Smooth muscle cell (in vitro differentiated cells): ENCODE measurements at regions not wholly inside any gene's neighbourhood (a gene's known extent, or its start where the extent isn't known, plus 50 kb on each side); places are given as distances from the start of the nearest gene placed in this dataset.

Experiments used
- DNase-seq: peaks from one replicate; lab custom pipeline; 2025; ENCODE audit not compliant: unreplicated experiment; lab: John Stamatoyannopoulos, UW
- H2AFZ ChIP-seq: fragments of 200-600 bp; sonication (generic); 2 replicates; pipeline ENCODE4 v1.6.0; 2016; ENCODE audit warnings: antibody characterized with exemption, low read depth, mild to moderate bottlenecking
- H3F3A ChIP-seq: fragments of 200-600 bp; sonication (generic); 2 replicates; pipeline ENCODE4 v1.6.0; 2017; ENCODE audit warnings: antibody characterized with exemption, low read depth
- H3K27ac ChIP-seq: fragments of 200-600 bp; sonication (generic); 2 replicates; pipeline ENCODE4 v1.5.1; 2016; ENCODE audit warnings: low read depth, mild to moderate bottlenecking
- H3K27me3 ChIP-seq: fragments of 200-600 bp; sonication (generic); 2 replicates; pipeline ENCODE4 v1.6.1; 2016; ENCODE audit warnings: low read depth, mild to moderate bottlenecking
- H3K36me3 ChIP-seq: fragments of 200-600 bp; sonication (generic); 2 replicates; pipeline ENCODE4 v1.5.1; 2016; ENCODE audit warnings: low read depth
- H3K4me1 ChIP-seq: fragments of 200-600 bp; sonication (generic); 2 replicates; pipeline ENCODE4 v1.5.1; 2016; ENCODE audit warnings: low read depth
- H3K4me2 ChIP-seq: fragments of 200-600 bp; sonication (generic); 2 replicates; pipeline ENCODE4 v1.6.0; 2016; ENCODE audit warnings: mild to moderate bottlenecking
- H3K4me3 ChIP-seq: fragments of 200-600 bp; sonication (generic); 2 replicates; pipeline ENCODE4 v1.5.1; 2016; ENCODE audit warnings: mild to moderate bottlenecking
- H3K79me2 ChIP-seq: fragments of 200-600 bp; sonication (generic); 2 replicates; pipeline ENCODE4 v1.6.0; 2016; ENCODE audit warnings: low read depth, mild to moderate bottlenecking
- H3K9ac ChIP-seq: fragments of 200-600 bp; sonication (generic); 2 replicates; pipeline ENCODE4 v1.6.0; 2016; ENCODE audit warnings: low read depth
- H3K9me3 ChIP-seq: fragments of 200-600 bp; sonication (generic); replicated peaks from 2 replicates; pipeline ENCODE4 v1.5.1; 2016; ENCODE audit warnings: low read depth
- H4K20me1 ChIP-seq: fragments of 200-600 bp; sonication (generic); 2 replicates; pipeline ENCODE4 v1.6.0; 2016; ENCODE audit warnings: low read depth
- CTCF ChIP-seq: fragments of 200-600 bp; sonication (generic); IDR thresholded peaks from 2 replicates; pipeline ENCODE4 v1.5.1; 2017; ENCODE audit warnings: borderline replicate concordance, mild to moderate bottlenecking, antibody characterized with exemption; ENCODE audit not compliant: insufficient read depth, poor library complexity, severe bottlenecking
- WGBS: methylation state at CpG from one replicate; pipeline ENCODE4 v1.1.7; 2016; ENCODE audit warnings: low lambda C conversion rate; 5-methylcytosine and 5-hydroxymethylcytosine counted together

GRCh38 chr1:30321246-30321910 lies 402.0 kb downstream of the MATN1 start:
- Histone ChIP-seq H3F3A (no peaks in the 10 kb centered on the region), H3K36me3 (no peaks in the 10 kb centered on the region), H3K4me1 (no peaks in the 10 kb centered on the region), H3K27ac (no peak overlapping the region), H3K9me3 (no peaks in the 10 kb centered on the region), H2AFZ (no peak overlapping the region), H4K20me1 (no peaks in the 10 kb centered on the region), H3K27me3 (peaks cover 6% of the 10 kb centered on the region), H3K4me2 (no peak overlapping the region), H3K4me3 (no peak overlapping the region), H3K9ac (no peak overlapping the region), H3K79me2 (no peaks in the 10 kb centered on the region)
- 78% methylated on average over 13 of the region's 13 CpGs for WGBS
- no peak for DNase-seq
- TF ChIP-seq CTCF: no peak

- no peaks in the 10 kb centered on the region for H3F3A ChIP-seq
- H3K9me3 ChIP-seq: no peaks in the 10 kb centered on the region
- no peak overlapping the region for H2AFZ ChIP-seq
- no peak overlapping the region for H3K4me3 ChIP-seq
- no peak overlapping the region for H3K27ac ChIP-seq
- H3K79me2 ChIP-seq: no peaks in the 10 kb centered on the region
- H3K9ac ChIP-seq: no peak overlapping the region
- no peak overlapping the region for H3K4me2 ChIP-seq
- no peak for DNase-seq
- WGBS: 81% methylated on average over 2 of the region's 2 CpGs
- no peaks in the 10 kb centered on the region for H4K20me1 ChIP-seq
- peaks cover 6% of the 10 kb centered on the region for H3K27me3 ChIP-seq
- TF ChIP-seq CTCF: no peak
- no peaks in the 10 kb centered on the region for H3K36me3 ChIP-seq
- H3K4me1 ChIP-seq: no peaks in the 10 kb centered on the region
Measured at GRCh38 chr1:30320581-30320890, 402.8 kb downstream of the MATN1 start.

- no peak overlapping the region for H3K4me3 ChIP-seq
- no peak for DNase-seq
- no peak overlapping the region for H3K9ac ChIP-seq
- no peaks in the 10 kb centered on the region for H3K9me3 ChIP-seq
- no peaks in the 10 kb centered on the region for H3K79me2 ChIP-seq
- no peaks in the 10 kb centered on the region for H3K4me1 ChIP-seq
- WGBS: 89% methylated on average over 11 of the region's 11 CpGs
- peaks cover 6% of the 10 kb centered on the region for H3K27me3 ChIP-seq
- no peaks in the 10 kb centered on the region for H4K20me1 ChIP-seq
- H2AFZ ChIP-seq: no peak overlapping the region
- no peak overlapping the region for H3K27ac ChIP-seq
- no peak for TF ChIP-seq CTCF
- no peaks in the 10 kb centered on the region for H3K36me3 ChIP-seq
- no peaks in the 10 kb centered on the region for H3F3A ChIP-seq
- no peak overlapping the region for H3K4me2 ChIP-seq
Measured at GRCh38 chr1:30319765-30320580, 403.4 kb downstream of the MATN1 start.
